C4-2B (cell line): ENCODE measurements at regions not wholly inside any gene's neighbourhood (a gene's known extent, or its start where the extent isn't known, plus 50 kb on each side); places are given as distances from the start of the nearest gene placed in this dataset.

ENCODE experiments used
- ZFX ChIP-seq: fragments of 450-650 bp; IDR thresholded peaks from 2 replicates; pipeline ENCODE4 v1.6.1; 2017
- TF ChIP-seq, protein P1 (sequence below): fragments of 450-650 bp; conservative IDR thresholded peaks from 2 replicates; pipeline ENCODE4 v1.5.1; 2017; ENCODE audit warnings: mild to moderate bottlenecking

DNA sequence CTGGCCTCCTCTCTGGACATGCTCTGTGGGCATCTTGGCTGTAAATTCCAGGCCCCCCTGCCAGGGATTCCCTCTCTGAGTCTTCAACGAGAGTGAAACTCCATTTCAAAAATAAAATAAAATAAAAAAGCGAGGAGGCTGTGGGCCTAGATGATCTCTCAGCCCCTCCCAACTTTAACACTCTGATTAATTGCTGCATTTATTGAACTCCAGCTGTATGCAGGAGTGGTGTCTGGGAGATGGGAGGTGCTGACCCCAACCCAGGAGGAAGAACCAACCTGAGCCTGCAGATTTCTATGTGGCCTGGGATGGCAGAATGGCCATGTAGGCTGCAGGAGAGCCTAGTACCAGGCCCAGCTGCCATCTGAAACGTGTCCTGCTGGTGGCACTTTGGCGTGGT lies 154.5 kb upstream of the IER5L start:
- TF ChIP-seq, protein P1, sequence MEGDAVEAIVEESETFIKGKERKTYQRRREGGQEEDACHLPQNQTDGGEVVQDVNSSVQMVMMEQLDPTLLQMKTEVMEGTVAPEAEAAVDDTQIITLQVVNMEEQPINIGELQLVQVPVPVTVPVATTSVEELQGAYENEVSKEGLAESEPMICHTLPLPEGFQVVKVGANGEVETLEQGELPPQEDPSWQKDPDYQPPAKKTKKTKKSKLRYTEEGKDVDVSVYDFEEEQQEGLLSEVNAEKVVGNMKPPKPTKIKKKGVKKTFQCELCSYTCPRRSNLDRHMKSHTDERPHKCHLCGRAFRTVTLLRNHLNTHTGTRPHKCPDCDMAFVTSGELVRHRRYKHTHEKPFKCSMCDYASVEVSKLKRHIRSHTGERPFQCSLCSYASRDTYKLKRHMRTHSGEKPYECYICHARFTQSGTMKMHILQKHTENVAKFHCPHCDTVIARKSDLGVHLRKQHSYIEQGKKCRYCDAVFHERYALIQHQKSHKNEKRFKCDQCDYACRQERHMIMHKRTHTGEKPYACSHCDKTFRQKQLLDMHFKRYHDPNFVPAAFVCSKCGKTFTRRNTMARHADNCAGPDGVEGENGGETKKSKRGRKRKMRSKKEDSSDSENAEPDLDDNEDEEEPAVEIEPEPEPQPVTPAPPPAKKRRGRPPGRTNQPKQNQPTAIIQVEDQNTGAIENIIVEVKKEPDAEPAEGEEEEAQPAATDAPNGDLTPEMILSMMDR = no peak
- no peak for TF ChIP-seq ZFX
